Heart left ventricle (tissue), 16 donors: ENCODE measurements at regions not wholly inside any gene's neighbourhood (a gene's known extent, or its start where the extent isn't known, plus 50 kb on each side); places are given as distances from the start of the nearest gene placed in this dataset.

Experiments
- ATAC-seq, 4 donors: fragments of 200-7000 bp; cut with Tn5 transposase; one replicate each; pipeline ENCODE4 v1.9.1; 2020 to 2022; ENCODE audit warnings: moderate library complexity in 4 of 4, mild to moderate bottlenecking in 3 of 4, moderate number of reproducible peaks in 1 of 4
- DNase-seq, 5 donors: peaks; one replicate each; pipeline ENCODE4 v3.0.0-alpha.2; 2020
- H3K27ac ChIP-seq, 12 donors: fragments of 200-600 bp; sonication (generic) in 4 of 12; one replicate each; pipeline versions ENCODE4 v1.5.0 to v1.8.0; 2016 to 2022; ENCODE audit warnings: mild to moderate bottlenecking in 2 of 12
- H3K27me3 ChIP-seq, 9 donors: fragments of 200-600 bp; sonication (generic) in 2 of 9; one replicate each; pipeline versions ENCODE4 v1.5.1 to v1.8.0; 2016 to 2022; ENCODE audit warnings: mild to moderate bottlenecking in 3 of 9
- H3K36me3 ChIP-seq, 9 donors: fragments of 200-600 bp; sonication (generic) in 2 of 9; one replicate each; pipeline versions ENCODE4 v1.5.0 to v1.8.0; 2018 to 2022; ENCODE audit warnings: mild to moderate bottlenecking in 2 of 9
- H3K4me1 ChIP-seq, 12 donors: fragments of 200-600 bp; sonication (generic) in 4 of 12; one replicate each; pipeline versions ENCODE4 v1.5.0 to v1.8.0; 2016 to 2022; ENCODE audit warnings: mild to moderate bottlenecking in 3 of 12
- H3K4me3 ChIP-seq, 12 donors: fragments of 200-600 bp; sonication (generic) in 4 of 12; one replicate each; pipeline versions ENCODE4 v1.5.0 to v1.8.0; 2017 to 2022; ENCODE audit warnings: mild to moderate bottlenecking in 9 of 12, moderate library complexity in 4 of 12
- H3K9me3 ChIP-seq, 12 donors: fragments of 200-600 bp; sonication (generic) in 4 of 12; one replicate each; pipeline versions ENCODE4 v1.5.0 to v1.8.0; 2016 to 2022; ENCODE audit warnings: mild to moderate bottlenecking in 1 of 12
- CTCF ChIP-seq, 12 donors: fragments of 200-600 bp; sonication (generic) in 4 of 12; IDR thresholded peaks; one replicate each; pipeline versions ENCODE4 v1.5.0 to v1.8.0; 2018 to 2022; ENCODE audit warnings: antibody characterized with exemption in 12 of 12, mild to moderate bottlenecking in 5 of 12
- POLR2A ChIP-seq, 2 donors: fragments of 450-650 bp; IDR thresholded peaks; one replicate each; pipeline ENCODE4 v1.6.1; 2017; ENCODE audit warnings: antibody characterized with exemption in 2 of 2, mild to moderate bottlenecking in 2 of 2, moderate library complexity in 2 of 2
- WGBS, 4 donors: extraction: QIAGEN DNeasy Blood & Tissue Kit in 2 of 4; methylation state at CpG; one replicate each; pipeline versions ENCODE4 v1.1.5 to v1.1.7; 2013 to 2018; 5-methylcytosine and 5-hydroxymethylcytosine counted together
- intact Hi-C, 10 donors: fragments of 100-400 bp; cut with DNase I; formaldehyde crosslinking; loops; one replicate each; pipeline versions ENCODE4 v1.11.1 to v1.14.2; 2022
- donor health status: ischemic (EF 13 %, LVEDD 7.1; RV severe dilation, severe dysfunction).
- donor health status: healthy with polysubstance abuse.
- donor health status: DM: no; HTN: yes; CAD: no.
- donor health status: DM: no; HTN: no; CAD: no.
- donor health status: ischemic (EF 25% LVEDD 6.9; RV normal size, moderate dysfunction).
- donor health status: ischemic (EF 25% LVEDD 5.7; RV mildly dilated, moderate dysfunction).
- donor health status: healthy.
- donor health status: DM: yes; HTN: yes; CAD: no.
- donor health status: ischemic (EF 35%, LVEDD 5.7; RV mildly dilated, moderate dysfunction).
- donor health status: nonischemic (EF 11% LVEDD 7.7; RV severe dilation, severe dysfunction).
- donor health status: DM: yes; HTN: yes; CAD: no.
- donor health status: PGD.
- donor health status: ischemic (EF 29% LVEDD 5.4; RV normal size, mild dysfunction).
- donor health status: nonischemic (EF 23%, LVEDD 6.1; RV moderate dilation, normal function).

- Histone ChIP-seq H3K4me1 (no peaks in the 10 kb centered on the region), H3K27ac (no peak overlapping the region), H3K9me3 (no peaks in the 10 kb centered on the region), H3K36me3 (no peaks in the 10 kb centered on the region), H3K4me3 (no peak overlapping the region), H3K27me3 (no peaks in the 10 kb centered on the region)
- 82 to 89% (median 86%) methylated on average over 8 of the region's 8 CpGs for WGBS, 4 donors
- TF ChIP-seq POLR2A (IDR thresholded peaks at IDR 0.05) (no peak), CTCF (IDR thresholded peaks at IDR 0.05) (no peak)
- no peak for DNase-seq
- ATAC-seq: no peak
- intact Hi-C loops: no loop called here
These were observed 269.0 kb downstream of the FAM76B start for GRCh38 chr11:95520369-95521132.

- no peaks in the 10 kb centered on the region for H3K27me3 ChIP-seq
- intact Hi-C loops: no loop called here
- no peak overlapping the region for H3K4me3 ChIP-seq
- no peak for ATAC-seq
- no peaks in the 10 kb centered on the region for H3K4me1 ChIP-seq
- no peak for DNase-seq
- 93 to 95% (median 94%) methylated on average over 4 of the region's 4 CpGs for WGBS, 4 donors
- TF ChIP-seq POLR2A (IDR thresholded peaks at IDR 0.05): no peak
- no peak for TF ChIP-seq CTCF (IDR thresholded peaks at IDR 0.05)
- no peaks in the 10 kb centered on the region for H3K36me3 ChIP-seq
- H3K27ac ChIP-seq: no peak overlapping the region
- no peaks in the 10 kb centered on the region for H3K9me3 ChIP-seq
These were observed 269.7 kb downstream of the FAM76B start for GRCh38 chr11:95519912-95520311.

DNA sequence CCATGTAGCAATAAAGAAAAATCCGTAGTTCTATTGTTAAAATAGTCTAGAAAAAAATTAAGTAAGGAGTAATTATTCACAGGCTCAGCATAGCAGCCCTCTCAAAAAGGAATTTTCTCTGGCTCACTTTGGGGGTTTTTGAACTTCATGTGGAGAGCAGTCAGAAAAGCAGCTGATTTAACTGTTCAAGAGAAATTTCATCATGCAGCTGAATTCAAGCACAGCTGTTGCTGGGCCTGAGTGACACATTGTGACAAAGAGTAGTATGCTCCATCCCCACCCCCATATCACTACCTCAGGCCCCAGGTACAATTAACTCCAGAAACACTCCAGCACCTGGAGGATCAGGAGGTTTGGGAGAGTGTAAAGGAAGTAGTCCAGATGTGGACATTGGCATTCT, 272.1 kb downstream of the FAM76B start:
- intact Hi-C loops: no loop called here
- no peak for TF ChIP-seq CTCF (IDR thresholded peaks at IDR 0.05)
- no peak for TF ChIP-seq POLR2A (IDR thresholded peaks at IDR 0.05)
- Histone ChIP-seq H3K4me1 (peaks cover 0 to 18% (median under 1%) of the 10 kb centered on the region in 12 donors), H3K27me3 (no peaks in the 10 kb centered on the region), H3K27ac (no peak overlapping the region), H3K4me3 (no peak overlapping the region), H3K9me3 (no peaks in the 10 kb centered on the region), H3K36me3 (no peaks in the 10 kb centered on the region)
- DNase-seq (no peak), ATAC-seq (no peak)
- 71 to 82% (median 78%) methylated on average over 1 of the region's 1 CpG for WGBS, 4 donors

DNA sequence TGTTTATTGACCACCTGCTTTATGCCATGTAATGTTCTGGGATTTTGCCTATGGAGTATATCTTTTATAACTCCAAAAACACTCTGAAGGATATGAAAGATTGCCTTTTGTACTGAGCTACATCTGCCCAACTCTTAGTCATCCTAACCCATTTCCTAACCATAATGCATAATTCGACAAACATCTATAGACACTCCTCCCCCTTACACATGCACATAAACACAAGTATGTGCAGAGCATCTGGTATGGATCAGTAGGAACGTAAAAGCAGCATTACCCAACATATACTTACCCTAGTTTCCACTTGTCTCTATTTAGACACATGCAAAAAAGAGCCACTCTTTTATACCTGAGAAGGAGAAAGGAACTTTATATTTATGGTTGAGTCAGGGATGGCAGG, 272.8 kb downstream of the FAM76B start:
- Histone ChIP-seq H3K9me3 (no peaks in the 10 kb centered on the region), H3K27me3 (no peaks in the 10 kb centered on the region), H3K36me3 (no peaks in the 10 kb centered on the region), H3K4me1 (peaks cover 0 to 23% (median 2%) of the 10 kb centered on the region in 12 donors), H3K27ac (no peak overlapping the region), H3K4me3 (no peak overlapping the region)
- intact Hi-C loops: no loop called here
- no peak for DNase-seq
- TF ChIP-seq POLR2A (IDR thresholded peaks at IDR 0.05): no peak
- TF ChIP-seq CTCF (IDR thresholded peaks at IDR 0.05): no peak
- ATAC-seq: no peak
- WGBS, 4 donors: 68 to 83% (median 81%) methylated on average over 2 of the region's 2 CpGs
